Heart left ventricle (tissue), 13 donors: ENCODE measurements at regions not wholly inside any gene's neighbourhood (a gene's known extent, or its start where the extent isn't known, plus 50 kb on each side); places are given as distances from the start of the nearest gene placed in this dataset.

Experiments
- CTCF ChIP-seq, 12 donors: fragments of 200-600 bp; sonication (generic) in 4 of 12; IDR thresholded peaks; one replicate each; pipeline versions ENCODE4 v1.5.0 to v1.8.0; 2018 to 2022; ENCODE audit warnings: antibody characterized with exemption in 12 of 12, mild to moderate bottlenecking in 5 of 12
- POLR2A ChIP-seq, 2 donors: fragments of 450-650 bp; IDR thresholded peaks; one replicate each; pipeline ENCODE4 v1.6.1; 2017; ENCODE audit warnings: antibody characterized with exemption in 2 of 2, mild to moderate bottlenecking in 2 of 2, moderate library complexity in 2 of 2
- donor health status: ischemic (EF 13 %, LVEDD 7.1; RV severe dilation, severe dysfunction).
- donor health status: DM: no; HTN: yes; CAD: no.
- donor health status: DM: no; HTN: no; CAD: no.
- donor health status: ischemic (EF 25% LVEDD 6.9; RV normal size, moderate dysfunction).
- donor health status: ischemic (EF 25% LVEDD 5.7; RV mildly dilated, moderate dysfunction).
- donor health status: ischemic (EF 35%, LVEDD 5.7; RV mildly dilated, moderate dysfunction).
- donor health status: nonischemic (EF 11% LVEDD 7.7; RV severe dilation, severe dysfunction).
- donor health status: DM: yes; HTN: yes; CAD: no.
- donor health status: PGD.
- donor health status: ischemic (EF 29% LVEDD 5.4; RV normal size, mild dysfunction).
- donor health status: nonischemic (EF 23%, LVEDD 6.1; RV moderate dilation, normal function).

GRCh38 chr6:66489269-66489987 lies 782.4 kb upstream of the EYS start:
- TF ChIP-seq CTCF (IDR thresholded peaks at IDR 0.05) (no peak), POLR2A (IDR thresholded peaks at IDR 0.05) (no peak)
